ENCODE measurements at regions not wholly inside any gene's neighbourhood (a gene's known extent, or its start where the extent isn't known, plus 50 kb on each side); places are given as distances from the start of the nearest gene placed in this dataset.
"Not testable (repeated sequence)": the region's sequence is repeated elsewhere in the genome, so short reads cannot be mapped to it uniquely, and the experiment has no call there.

- Histone ChIP-seq H3K79me2 (ENCODE audit: control insufficient read depth, insufficient read depth, low read length) (no peaks in the 10 kb centered on the region), H3K4me3 (replicated peaks in 1 of 3; ENCODE audit: insufficient read depth in 1 of 3, low read depth in 1 of 3, low read length in 3 of 3) (no peak overlapping the region), H3K27ac (ENCODE audit: insufficient read depth, low read depth, low read length) (no peak overlapping the region), H3K9me3 (replicated peaks; ENCODE audit: control insufficient read depth, insufficient read depth, low read length) (peaks cover 10% of the 10 kb centered on the region), H4K20me1 (replicated peaks; ENCODE audit: control insufficient read depth, extremely low read depth, insufficient read depth, low read length) (no peaks in the 10 kb centered on the region), H3K4me2 (ENCODE audit: insufficient read depth, low read length) (no peak overlapping the region), H3K4me1 (ENCODE audit: control insufficient read depth, extremely low read depth, insufficient read depth, low read length) (no peaks in the 10 kb centered on the region), H3K9me1 (replicated peaks; ENCODE audit: control insufficient read depth, extremely low read depth, insufficient read depth, low read length) (no peaks in the 10 kb centered on the region), H3K27me3 (ENCODE audit: control insufficient read depth in 2 of 2, insufficient read depth in 2 of 2, low read length in 2 of 2) (no peaks in the 10 kb centered on the region), H3K36me3 (ENCODE audit: control insufficient read depth in 2 of 2, extremely low read depth in 1 of 2, insufficient read depth in 2 of 2, low read length in 2 of 2) (no peaks in the 10 kb centered on the region), H3K9ac (replicated peaks; ENCODE audit: extremely low read depth, insufficient read depth, low read length) (no peak overlapping the region), H2AFZ (ENCODE audit: low read depth, low read length) (no peak overlapping the region)
- dilution Hi-C loops (cut with MboI; ENCODE audit: extremely low pct_ligation_motif_present, low sequenced_read_pairs), result no loop called here
- BruUV-seq (replicated peaks), result no TSS peak
- DNase-seq (ENCODE audit: low read depth, low spot score) (no peak), FAIRE-seq (no peak)
- CTCF ChIA-PET, result no interaction called here
- POLR2A ChIA-PET, result no interaction called here
- TF ChIP-seq FOS (IDR thresholded peaks at IDR 0.05; ENCODE audit: borderline replicate concordance, insufficient read depth, low read length), result no peak
- no peak for TF ChIP-seq GATA2 (IDR thresholded peaks at IDR 0.05; ENCODE audit: insufficient read depth, insufficient read length, low read depth, low read length)
- no peak for TF ChIP-seq MAX (IDR thresholded peaks at IDR 0.05; ENCODE audit: insufficient read depth, insufficient read length)
- no peak for TF ChIP-seq POLR2A (IDR thresholded peaks at IDR 0.05; ENCODE audit: low read depth, low read length)
- TF ChIP-seq EZH2 (IDR thresholded peaks at IDR 0.05; ENCODE audit: borderline replicate concordance, low read depth, low read length, severe bottlenecking), result no peak
- no peak for TF ChIP-seq CTCF (IDR thresholded peaks at IDR 0.05; ENCODE audit: extremely low read depth in 1 of 2, insufficient read depth in 1 of 2, low read depth in 1 of 2, low read length in 2 of 2)
- intact Hi-C loops (cut with micrococcal nuclease), result no loop called here
Measured at GRCh38 chr2:239593455-239593854, 192.6 kb upstream of the HDAC4 start.

- H3K27me3 ChIP-seq (ENCODE audit: control insufficient read depth in 2 of 2, insufficient read depth in 2 of 2, low read length in 2 of 2); H3K4me3 ChIP-seq (replicated peaks in 1 of 3; ENCODE audit: insufficient read depth in 1 of 3, low read depth in 1 of 3, low read length in 3 of 3); POLR2A ChIA-PET; H3K9ac ChIP-seq (replicated peaks; ENCODE audit: extremely low read depth, insufficient read depth, low read length); DNase-seq (ENCODE audit: low read depth, low spot score); H3K4me2 ChIP-seq (ENCODE audit: insufficient read depth, low read length); H3K4me1 ChIP-seq (ENCODE audit: control insufficient read depth, extremely low read depth, insufficient read depth, low read length); H3K27ac ChIP-seq (ENCODE audit: insufficient read depth, low read depth, low read length); H3K9me3 ChIP-seq (replicated peaks; ENCODE audit: control insufficient read depth, insufficient read depth, low read length); H3K79me2 ChIP-seq (ENCODE audit: control insufficient read depth, insufficient read depth, low read length); dilution Hi-C loops (cut with MboI; ENCODE audit: extremely low pct_ligation_motif_present, low sequenced_read_pairs); CTCF ChIA-PET; H2AFZ ChIP-seq (ENCODE audit: low read depth, low read length); H3K36me3 ChIP-seq (ENCODE audit: control insufficient read depth in 2 of 2, extremely low read depth in 1 of 2, insufficient read depth in 2 of 2, low read length in 2 of 2); FAIRE-seq; H4K20me1 ChIP-seq (replicated peaks; ENCODE audit: control insufficient read depth, extremely low read depth, insufficient read depth, low read length); intact Hi-C loops (cut with micrococcal nuclease); H3K9me1 ChIP-seq (replicated peaks; ENCODE audit: control insufficient read depth, extremely low read depth, insufficient read depth, low read length); BruUV-seq (replicated peaks): not testable (repeated sequence)
Measured at GRCh38 chr2:239592629-239593290, 191.9 kb upstream of the HDAC4 start.
